Activated CD4-positive, alpha-beta T cell treated with anti-CD3 and anti-CD28 coated beads, Interleukin-2, amount 50 U/mL, for 24 hours (primary cell): ENCODE measurements at regions not wholly inside any gene's neighbourhood (a gene's known extent, or its start where the extent isn't known, plus 50 kb on each side); places are given as distances from the start of the nearest gene placed in this dataset.
"Not testable (repeated sequence)": the region's sequence is repeated elsewhere in the genome, so short reads cannot be mapped to it uniquely, and the experiment has no call there.

ENCODE experiments used
- DNase-seq, 2 donors: peaks; one replicate each; pipeline ENCODE4 v3.0.0-alpha.2; 2020; ENCODE audit warnings: low read depth in 1 of 2, low spot score in 1 of 2

DNA sequence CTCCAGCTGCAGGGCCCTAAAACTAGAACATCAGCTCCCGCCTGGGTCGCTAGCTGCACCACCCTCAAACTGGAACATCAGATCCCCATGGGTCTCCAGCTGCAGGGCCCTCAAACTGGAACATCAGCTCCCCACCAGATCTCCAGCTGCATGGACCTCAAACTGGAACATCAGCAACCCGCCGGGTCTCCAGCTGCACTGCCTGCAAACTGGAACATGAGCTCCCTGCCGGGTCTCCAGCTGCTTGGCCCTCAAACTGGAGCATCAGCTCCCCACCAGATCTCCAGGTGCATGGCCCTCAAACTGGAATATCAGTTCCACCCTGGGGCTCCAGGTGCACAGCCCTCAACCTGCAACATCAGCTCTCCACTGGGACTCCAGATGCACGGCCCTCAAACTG is 82.7 kb downstream of the TFRC start:
- DNase-seq = not testable (repeated sequence)

DNA sequence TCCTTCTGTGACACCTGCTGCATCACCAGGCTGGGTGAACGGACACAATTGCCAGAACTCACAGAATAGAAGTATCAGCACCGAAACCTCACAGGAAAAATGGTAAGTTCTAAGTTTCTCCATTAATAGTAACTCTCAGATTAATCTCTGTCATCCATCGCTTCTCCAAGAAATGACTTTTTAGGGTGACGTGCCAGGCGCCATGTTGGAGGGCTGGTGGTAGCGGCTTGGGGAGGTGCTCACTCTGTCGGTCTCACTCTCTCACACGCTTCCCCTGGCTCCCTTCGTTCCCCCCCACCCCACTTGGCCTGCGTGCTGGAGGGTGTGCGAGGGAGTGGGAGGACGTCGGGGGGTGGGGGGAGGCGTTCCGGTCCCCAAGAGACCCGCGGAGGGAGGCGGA is 85.6 kb downstream of the TFRC start:
- DNase-seq = not testable (repeated sequence)

DNA sequence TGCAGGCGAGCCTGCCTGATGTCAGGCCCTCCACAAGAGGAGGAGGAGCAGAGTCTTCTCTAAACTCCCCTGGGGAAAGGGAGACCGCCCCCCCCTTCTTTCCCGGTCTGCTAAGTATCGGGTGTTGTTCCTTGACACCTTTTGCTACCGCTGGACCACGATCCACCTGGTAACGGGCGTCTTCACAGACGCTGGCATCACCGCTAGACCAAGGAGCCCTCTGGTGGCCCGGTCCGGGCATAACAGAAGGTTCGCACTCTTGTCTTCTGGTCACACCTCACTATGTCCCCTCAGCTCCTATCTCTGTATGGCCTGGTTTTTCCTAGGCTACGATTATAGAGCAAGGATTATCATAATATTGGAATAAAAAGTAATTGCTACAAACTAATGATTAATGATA is 86.0 kb upstream of the TNK2 start:
- peak; percentile 40 to 41 for DNase-seq

DNA sequence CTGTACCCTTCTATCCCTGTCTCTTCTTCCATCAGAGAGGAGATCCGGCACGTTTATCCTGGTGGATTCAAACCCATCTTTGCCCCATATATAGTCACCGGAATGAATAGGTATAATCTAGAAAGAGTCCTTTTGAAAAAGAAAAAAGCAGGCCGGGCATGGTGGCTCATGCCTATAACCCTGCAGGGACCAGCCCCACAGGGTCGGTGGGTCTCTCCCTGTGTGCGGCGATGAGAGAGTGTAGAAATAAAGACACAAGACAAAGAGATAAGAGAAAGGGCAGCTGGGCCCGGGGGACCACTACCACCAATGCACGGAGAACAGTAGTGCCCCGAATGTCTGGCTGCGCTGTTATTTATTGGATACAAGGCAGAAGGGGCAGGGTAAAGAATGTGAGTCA is 85.3 kb upstream of the TNK2 start:
- not testable (repeated sequence) for DNase-seq

DNA sequence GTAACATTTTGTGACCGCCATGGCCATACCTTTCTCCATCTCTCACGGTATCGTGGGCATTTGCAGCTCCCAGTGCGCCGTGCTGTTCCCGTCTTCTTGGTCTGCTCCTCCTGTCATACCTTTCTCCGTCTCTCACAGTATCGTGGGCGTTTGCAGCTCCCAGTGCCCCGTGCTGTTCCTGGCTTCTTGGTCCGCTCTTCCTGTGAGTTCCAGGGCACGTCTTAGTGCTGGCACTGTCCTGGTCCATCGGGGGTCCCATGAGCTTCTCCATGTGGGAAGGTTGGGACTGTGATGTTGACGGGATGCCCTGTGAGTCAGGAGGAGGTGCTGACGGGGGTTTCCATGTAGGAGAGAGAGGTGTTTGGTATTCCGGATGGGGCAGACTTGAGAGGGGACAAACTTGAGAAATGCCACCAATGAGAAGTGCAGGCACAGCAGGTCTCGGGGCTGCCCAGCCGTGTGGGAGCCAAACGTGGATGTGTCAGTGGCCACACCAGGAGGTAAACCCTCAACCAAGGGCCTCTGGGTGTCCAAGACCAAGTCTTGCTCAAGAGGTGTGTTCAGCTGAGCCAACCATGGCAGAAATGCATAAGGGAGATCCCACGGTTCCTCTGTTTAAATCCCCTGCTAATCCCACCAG is 84.7 kb upstream of the TNK2 start:
- not testable (repeated sequence) for DNase-seq

DNA sequence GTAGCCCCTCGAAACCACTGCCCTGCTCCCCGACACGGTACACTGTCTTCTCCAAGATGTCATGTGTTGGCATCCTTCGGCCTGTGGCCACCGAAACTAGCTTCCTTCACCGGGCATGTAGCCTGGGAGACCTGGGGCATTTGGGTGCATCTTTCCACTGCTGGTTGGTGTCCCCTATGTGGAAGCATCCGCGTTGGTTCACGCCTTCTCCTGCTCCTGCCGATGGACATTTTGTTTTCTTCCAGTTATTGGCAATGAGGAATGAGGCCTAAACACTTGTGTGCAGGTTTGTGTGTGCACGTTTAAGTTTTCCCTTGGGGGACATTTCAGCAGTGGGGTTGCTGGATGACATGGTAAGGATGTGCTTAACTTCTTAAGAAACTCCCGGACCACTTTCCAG is 83.6 kb upstream of the TNK2 start:
- DNase-seq = not testable (repeated sequence)

DNA sequence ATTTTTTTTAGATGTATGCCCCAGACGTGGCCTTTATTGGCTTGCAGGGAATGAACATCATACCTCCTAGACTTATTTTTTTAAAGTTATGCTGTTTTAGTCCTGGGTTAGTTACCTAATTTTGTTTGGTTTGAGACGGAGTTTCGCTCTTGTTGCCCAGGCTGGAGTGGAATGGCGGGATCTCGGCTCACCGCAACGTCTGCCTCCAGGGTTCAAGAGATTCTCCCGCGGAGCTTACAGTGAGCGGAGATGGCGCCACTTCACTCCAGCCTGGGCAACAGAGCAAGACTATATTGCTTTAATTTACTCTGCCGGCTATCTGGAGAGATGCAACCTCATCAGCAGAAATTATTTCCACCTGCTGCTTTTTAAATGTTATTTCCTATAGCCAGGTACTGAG is 82.9 kb upstream of the TNK2 start:
- not testable (repeated sequence) for DNase-seq

DNA sequence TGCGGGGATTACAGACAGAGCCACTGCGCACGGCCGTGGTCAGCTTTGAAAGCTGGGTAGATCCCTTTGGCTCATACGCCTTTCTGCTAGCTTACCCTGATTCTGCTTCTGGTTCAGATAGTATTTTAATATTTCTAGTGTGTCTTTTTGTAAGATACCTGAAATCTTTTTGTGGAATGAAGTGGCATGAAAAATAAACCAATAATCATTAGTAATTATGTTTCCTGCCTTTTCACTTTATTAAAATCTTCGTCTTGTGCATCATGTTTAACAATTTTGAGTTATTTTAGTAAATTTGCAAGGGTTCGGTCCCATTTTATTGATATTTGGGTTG is 82.5 kb upstream of the TNK2 start:
- not testable (repeated sequence) for DNase-seq

DNA sequence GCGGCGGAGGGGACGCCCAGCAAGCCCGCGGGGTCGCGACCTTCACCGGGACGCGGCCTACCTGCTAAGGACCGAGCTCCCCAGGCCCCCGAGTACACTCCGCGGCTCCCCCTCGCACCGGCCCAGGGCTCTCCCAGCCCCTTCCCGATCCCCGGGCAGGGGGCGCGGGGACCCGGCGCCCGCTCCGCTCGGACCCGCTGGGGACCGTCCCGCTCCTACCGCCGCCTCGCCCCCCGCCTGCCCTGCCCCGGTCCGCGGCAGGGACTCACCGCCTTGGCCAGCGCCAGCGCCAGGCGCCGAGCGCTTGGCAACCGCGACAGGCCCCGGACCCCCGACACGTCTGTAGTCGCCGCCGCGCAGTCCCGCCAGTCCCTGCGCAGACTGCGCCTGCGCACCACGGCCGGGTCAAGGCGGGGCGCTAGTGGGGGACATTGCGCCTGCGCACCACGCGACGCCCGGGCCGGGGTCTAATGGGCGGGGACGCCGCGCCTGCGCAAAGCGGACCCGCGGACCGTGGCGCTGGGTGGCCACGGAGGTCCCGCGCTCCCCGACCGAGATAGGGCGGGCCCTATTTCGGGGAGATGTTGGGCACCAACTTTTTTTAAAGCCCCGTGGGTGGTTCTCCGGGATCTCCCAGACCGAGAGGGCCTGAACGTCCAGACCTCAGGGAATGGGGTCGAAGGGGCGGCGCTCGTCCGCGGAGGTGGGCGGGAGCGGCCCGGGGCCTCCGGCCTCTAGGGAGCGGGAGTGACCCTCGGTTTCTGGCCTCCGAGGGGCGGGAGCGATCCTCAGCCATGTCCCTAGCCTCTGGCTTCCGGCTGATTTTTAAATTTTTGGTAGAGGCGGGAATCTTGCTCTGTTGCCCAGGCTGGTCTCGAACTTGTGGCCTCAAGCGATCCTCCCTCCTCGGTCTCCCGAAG is 81.8 kb upstream of the TNK2 start:
- DNase-seq = peak; percentile 86 to 94

DNA sequence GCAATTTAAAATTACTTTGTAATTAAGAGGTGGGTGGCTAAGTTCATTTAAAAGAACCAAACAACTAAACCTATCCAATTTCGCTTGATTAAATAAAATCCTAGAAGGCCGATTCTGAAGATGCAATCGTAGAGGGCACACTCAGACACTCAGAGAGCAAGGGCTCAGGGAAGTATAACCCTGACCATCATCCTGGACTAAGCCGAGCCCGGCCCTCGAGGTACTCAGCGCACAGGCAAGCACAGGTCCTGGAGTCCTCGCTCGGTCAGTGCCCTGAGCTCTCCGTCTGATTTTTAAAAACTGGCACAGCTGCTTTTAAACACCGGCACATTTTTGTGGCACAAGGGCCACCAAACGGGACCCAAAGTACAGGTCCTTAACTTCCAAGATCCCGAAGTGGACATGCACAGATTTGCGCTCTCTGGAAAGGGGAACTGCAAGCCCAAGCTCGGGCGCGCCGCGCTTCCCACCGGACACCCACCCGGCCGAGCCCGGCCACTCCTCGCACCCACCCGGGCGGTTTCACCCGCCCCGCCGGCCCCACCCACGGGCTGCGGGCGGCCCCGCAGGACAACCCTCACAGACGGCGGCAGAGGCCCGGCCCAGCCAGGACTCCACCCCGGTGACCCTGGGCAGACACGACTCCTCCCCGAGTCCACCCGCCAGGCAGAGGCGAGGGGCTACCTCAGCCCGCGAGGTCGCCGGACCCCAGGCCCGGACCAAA is 81.0 kb upstream of the TNK2 start:
- DNase-seq = peak in 1 of 2 donors; percentile 15

DNA sequence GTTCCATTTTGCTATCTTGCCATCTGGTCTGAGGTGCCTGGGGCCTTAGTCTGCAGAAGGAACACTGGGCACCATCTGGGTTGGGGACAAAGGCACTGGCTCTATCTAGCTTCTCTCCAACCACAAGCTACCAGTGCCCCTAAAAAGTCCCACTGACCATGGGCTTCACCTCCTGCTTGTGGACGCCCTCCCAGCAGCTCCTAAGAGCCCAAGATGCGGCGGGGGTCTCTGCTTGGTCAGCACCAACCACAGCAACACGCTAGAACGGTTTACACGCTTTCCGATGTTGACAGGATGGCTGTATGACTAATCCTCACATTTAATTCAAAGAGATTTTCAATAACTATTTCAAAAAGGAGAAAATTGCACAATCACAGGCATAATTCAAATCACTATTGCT is 80.4 kb upstream of the TNK2 start:
- not testable (repeated sequence) for DNase-seq

DNA sequence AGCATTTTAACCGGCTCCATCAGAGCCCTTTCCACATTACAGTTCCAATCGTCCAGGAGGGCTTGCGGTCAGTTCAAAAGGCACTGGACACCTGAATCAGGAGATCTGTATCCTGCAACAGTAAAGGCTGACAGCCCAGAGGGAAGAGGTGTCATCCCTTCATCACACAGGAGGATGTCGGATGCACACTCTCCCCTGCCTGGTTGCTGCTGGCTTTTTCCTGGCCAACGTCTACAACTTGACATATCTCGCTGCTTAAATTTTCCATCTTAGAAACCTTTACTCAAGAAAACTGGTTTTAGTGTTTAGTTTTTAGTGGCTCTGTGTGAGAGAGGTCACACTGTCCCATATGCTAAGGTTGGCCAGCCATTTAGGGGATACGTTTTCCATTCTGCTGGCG is 78.7 kb upstream of the TNK2 start:
- not testable (repeated sequence) for DNase-seq

DNA sequence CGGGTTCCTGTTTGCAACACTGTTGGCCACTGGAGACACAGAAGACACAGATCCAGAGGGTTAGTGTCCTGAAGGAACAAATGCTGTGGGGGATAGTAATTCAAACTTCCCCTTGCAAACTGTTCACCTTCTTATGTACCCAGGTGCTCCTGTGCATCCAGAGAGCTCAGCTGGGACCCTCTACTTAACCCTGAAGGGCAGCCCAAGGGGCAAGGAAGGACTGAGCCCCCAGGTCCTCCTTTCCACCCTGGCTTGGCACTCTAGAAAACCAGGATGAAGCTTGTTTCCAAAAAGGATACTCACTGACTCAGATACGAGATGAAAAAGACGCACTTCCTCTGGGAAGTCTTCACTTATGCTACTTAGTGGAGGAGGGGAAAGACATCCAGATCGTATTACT is 78.2 kb upstream of the TNK2 start:
- not testable (repeated sequence) for DNase-seq

DNA sequence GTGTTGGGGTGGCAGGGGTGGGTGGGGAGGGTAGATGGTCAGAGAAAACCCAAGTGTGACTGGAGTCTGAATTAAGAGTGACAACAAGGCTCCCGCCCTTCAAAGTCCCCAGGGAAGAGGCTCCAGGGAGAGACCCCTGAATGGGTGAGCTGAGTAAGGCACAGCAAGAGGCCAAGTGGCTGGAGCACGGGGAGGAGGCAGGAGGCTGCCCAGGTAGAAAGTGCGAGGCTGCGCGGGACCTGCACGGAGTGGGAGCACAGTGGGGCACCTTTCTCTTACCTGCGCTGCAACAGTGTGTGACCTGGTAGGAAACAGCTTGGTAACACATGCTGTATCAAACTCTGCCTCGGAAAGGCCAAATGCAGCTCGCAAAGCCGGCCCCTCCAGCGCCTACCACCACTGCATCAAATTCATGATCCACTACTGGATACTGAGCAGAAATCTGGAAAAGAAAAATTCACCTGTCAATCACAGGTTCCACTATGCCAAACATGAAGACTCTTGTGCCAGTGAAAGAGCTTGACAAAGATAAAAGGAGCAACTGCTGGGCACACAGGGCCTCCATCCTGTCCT is 77.1 kb upstream of the TNK2 start:
- DNase-seq = not testable (repeated sequence)

DNA sequence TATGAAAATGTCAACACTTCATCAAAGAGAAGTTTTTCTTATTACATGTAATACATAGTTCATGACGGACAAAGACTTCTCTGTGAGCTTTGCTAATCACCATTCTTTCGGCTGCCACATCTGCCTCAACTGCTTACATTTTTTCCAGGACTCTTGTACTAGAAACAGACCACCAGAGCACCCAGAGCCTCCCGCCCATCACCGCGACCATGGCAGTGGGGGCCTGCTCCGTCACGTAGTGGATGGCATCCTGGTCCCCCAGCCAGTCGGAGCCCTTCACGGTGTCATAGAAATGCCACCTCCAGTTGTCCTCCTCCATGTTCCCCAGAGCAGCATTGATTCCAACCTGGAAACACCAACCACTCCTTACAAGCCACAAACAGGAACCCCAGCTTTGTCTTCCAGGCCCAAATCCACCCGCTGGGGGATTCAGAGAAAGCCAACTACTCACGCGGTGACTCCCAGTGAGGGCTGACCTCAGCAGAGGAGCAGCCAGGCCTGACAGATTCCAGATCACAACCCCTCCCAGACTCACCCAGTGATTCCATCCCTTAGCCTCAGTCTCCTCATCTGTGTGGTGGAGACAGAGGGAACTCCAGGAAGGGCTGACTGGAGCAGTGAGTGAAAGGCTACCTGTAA is 76.2 kb upstream of the TNK2 start:
- not testable (repeated sequence) for DNase-seq

DNA sequence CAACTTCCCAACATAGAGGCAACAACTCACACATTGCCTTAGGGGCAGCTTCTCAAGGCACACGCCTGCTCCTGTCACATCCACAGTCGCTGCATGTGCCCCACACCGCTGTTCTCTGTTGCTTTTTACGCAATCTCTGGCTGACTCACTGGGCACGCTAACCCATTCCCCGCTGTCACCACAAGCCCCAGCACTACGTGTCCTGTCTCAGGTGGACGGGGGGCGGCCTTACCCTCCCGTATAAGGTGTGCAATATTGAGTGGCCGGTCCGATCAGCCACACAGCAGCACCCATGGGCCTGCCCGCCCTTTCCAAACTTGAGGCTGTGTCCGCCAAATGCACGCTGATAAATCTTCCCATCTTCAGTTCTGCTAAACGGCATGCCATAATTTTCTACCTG is 75.5 kb upstream of the TNK2 start:
- not testable (repeated sequence) for DNase-seq

DNA sequence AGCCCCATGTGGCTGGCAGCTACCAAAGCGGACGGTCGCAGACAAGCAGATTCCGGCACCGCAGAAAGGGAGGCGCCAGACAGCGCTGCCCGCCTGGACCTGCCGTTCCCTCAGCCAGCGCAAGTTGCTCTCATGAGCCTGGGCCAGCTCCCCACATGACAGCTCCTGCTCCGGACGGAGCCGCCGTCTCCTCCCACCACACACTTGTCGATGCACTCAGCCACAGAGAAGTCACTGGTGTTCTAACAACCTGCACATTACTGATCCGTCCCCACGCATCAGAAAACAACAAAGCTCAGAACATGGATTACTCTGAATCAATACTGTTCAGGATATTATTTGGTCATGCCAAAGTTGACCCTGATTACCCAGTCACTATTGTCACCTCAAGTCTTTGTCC is 74.4 kb upstream of the TNK2 start:
- DNase-seq = not testable (repeated sequence)

DNA sequence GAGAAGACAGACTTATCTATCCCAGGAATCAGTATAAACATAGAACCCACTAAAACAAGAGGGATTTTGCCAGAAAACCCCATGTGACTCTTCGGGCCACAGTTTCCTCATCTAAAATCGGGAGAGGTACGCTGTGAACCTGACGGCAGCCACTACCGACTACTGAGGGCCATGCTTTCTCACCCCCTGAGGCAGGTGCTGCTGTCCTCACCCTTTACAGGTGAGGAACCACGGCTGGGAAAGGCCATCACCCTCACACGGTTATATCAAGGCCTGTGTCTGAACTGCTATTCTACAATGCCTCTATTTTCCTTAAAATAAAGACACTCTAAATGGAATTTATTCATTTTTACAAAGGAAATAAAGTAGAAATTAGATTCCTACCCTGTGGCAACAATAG is 73.4 kb upstream of the TNK2 start:
- not testable (repeated sequence) for DNase-seq

DNA sequence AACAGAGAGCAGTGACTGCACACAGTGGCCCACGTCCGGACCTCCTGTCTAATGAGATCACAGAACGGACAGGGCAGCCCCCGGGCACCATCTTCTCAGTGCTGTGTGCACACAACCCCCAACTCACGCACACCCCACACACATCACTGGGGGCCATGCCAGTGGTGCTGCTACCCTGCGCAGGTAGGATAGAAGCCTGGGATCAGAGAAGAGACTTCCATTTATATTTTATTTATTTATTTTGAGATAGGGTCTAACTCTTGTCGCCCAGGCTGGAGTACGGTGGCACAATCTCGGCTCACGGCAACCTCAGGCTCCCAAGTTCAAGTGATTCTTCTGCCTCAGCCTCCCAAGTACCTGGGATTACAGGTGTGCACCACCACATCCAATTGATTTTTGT is 71.5 kb upstream of the TNK2 start:
- not testable (repeated sequence) for DNase-seq

DNA sequence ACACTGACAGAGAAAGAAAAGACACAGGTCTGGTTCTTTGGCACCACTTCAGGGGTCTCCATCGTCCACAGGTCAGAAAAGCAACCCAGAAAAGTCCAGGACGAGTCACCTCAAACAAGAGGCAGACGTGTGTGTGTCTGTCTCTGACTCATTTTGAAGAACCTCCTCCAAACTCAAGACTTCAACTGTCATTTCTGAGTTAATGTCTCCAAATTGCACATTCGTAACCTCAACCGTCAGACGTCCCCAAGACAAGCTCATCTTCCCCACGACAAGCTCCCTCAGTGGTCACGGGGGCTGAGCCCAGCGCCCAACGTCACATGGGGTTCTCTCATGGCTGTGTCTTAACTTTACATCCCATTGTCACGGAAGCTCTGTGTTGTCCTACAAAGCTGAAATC is 70.2 kb upstream of the TNK2 start:
- not testable (repeated sequence) for DNase-seq

DNA sequence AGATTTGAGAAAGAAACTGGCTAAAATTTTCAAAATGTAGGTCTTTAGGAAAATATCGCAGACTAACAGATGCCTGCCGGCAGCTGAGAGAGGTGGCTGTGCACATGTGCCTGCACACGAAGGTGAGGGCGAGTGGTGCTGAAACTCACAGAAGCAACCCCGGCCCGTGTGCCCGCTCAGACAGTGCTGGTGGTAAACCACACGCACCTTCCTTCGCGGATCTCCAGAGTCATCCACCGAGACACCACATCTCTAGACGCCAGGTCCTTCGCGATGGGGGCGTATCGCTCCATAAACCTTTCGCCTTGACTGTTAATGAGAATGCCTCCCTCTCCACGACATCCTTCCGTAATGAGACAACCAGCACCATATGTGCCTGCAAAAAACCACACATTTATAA is 68.5 kb upstream of the TNK2 start:
- DNase-seq = not testable (repeated sequence)
